Activated CD4-positive, CD25-positive, alpha-beta regulatory T cell treated with anti-CD3 and anti-CD28 coated beads, Interleukin-2, amount 50 U/mL, for 16 hours (primary cell): ENCODE measurements at regions not wholly inside any gene's neighbourhood (a gene's known extent, or its start where the extent isn't known, plus 50 kb on each side); places are given as distances from the start of the nearest gene placed in this dataset.
"Not testable (repeated sequence)": the region's sequence is repeated elsewhere in the genome, so short reads cannot be mapped to it uniquely, and the experiment has no call there.

ENCODE experiments used
- DNase-seq: peaks from one replicate; pipeline ENCODE4 v3.0.0-alpha.2; 2020; ENCODE audit warnings: low read depth, low spot score

GRCh38 chr10:120111628-120112027, 219.1 kb downstream of the SEC23IP start:
- DNase-seq = no peak

DNA sequence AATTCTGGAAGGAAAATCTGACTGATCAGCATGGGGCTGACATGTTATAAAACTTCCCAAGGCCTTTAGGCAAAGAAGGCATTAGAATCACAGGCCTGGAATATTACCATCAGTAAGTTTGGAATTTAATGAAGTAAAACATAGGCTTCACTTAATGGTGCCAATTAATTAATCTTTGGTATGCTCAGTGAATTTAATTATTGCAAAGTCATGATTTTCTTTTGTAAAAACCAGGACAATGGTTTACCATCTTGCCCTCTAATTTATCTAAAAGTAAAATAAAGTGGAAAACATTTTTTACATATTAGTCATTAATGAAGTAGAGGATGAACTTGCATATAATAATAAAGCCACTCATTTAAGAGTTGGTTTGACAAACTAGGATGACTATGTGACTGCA, 220.3 kb downstream of the SEC23IP start:
- DNase-seq = no peak

- no peak for DNase-seq
Observed at GRCh38 chr10:120115959-120116358, 223.4 kb downstream of the SEC23IP start.

GRCh38 chr10:120121768-120122167, 229.2 kb downstream of the SEC23IP start:
- no peak for DNase-seq

DNA sequence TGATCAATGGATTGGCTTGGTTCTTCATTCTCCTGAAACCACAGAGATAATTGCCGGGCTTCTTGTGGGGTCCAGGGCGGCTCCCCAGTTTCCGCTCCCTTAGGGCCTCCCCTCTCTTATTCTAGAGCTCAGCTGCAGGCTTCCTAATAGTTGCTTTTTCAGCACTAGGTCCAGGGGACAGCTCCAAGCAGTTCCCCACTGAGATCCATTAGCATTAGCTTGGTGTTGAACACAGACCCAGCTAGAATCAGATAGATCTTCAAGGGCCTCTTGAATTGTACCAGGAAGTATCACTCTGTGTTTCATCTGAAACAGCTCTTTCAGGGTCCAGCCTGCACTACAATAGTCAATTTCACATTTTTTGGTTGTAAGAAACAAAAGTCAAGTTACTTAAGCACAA, 238.7 kb downstream of the SEC23IP start:
- no peak for DNase-seq

DNA sequence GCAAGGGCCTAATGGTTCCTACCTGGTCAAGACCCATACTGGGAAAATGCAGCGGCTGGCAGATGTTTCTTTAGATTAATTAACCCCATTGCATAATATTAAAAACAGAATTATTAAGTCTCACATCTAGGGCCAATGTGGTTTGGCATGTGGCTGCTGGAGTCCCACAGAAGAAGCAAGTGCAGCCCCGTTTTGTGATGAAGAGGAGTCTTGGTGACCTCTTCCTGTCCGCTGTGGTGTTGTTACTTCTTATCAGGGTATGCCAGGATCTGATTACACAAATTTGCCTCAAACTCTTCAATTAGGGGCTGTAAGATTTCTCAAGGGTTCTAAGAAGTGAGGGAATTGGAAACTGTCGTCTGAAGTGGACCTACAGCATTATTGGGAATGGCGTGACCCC, 240.3 kb downstream of the SEC23IP start:
- DNase-seq = no peak

GRCh38 chr10:120138689-120139088, 246.2 kb downstream of the SEC23IP start:
- DNase-seq = no peak

GRCh38 chr10:120145107-120145506, 252.6 kb downstream of the SEC23IP start:
- no peak for DNase-seq

DNA sequence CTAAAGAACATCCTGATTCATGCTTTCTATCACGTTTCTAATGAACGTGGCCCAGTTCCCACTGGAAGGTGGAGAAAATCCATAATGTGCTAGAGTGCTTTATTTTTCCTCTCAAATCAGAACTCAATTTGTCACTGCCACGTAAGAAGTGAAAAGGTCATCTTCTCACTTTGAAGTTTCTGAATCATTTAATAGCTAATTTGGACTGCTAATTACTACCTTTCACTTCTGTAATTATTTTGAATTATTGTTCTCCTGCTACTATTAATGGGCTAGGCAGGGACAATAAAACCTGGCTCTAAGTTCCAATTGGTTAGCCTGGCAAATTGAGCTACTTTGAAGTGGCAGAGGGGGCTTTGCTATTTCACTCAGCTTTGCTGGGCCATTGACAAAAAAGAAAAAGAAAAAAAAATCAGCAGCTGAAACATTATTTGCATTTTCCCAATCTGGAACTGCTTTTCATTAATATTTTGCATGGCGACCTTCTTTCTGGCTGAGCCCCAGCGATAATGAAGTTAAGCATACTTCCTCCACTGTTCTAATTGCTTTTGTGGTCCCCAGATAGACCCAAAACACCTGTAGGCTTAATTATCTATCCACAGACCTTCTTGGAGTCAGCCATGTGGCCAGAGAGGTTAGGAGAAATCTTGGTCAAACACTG, 264.2 kb downstream of the SEC23IP start:
- DNase-seq = no peak

GRCh38 chr10:120161111-120161510, 268.6 kb downstream of the SEC23IP start:
- DNase-seq = no peak

GRCh38 chr10:120162471-120162870, 269.9 kb downstream of the SEC23IP start:
- no peak for DNase-seq

GRCh38 chr10:120172356-120172755, 279.8 kb downstream of the SEC23IP start:
- DNase-seq = no peak

DNA sequence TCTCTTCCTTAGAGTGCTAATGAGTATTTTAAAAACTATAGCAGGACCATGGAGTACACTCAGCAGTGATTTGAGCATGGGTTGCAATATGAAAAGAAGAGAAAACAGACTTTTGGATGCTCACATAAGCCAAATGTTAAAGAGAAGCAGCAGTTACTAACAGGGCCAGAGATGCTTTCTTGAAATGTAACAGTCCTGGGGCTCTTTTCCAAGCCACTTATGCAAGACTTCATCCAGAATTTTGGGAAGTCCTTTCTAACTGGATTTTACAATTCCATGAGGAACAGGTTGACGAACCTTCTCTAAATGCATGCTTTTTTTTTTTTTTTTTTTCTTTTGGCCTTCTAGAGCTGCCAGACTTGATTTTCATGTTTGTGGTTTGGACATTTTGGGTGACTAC, 282.0 kb downstream of the SEC23IP start:
- DNase-seq = no peak

DNA sequence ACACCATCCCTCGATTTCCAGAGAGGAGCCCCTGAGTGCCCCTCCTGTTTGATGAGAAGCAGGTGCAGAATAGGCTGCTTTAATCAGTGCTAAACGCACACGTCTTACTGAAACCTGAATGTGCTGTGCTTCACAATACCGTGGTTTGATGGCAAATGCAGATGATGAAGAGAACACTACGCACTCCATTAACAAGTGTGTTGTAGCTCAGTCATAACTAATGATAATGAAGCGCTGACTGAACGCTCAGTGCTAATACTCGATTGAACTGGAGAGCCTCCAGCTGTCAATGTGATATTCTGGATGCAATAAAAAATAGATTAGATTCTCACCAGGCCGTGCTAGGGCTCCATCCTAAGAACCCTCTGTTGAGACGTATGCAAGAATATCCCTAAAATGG, 279.7 kb upstream of the PLPP4 start:
- no peak for DNase-seq

DNA sequence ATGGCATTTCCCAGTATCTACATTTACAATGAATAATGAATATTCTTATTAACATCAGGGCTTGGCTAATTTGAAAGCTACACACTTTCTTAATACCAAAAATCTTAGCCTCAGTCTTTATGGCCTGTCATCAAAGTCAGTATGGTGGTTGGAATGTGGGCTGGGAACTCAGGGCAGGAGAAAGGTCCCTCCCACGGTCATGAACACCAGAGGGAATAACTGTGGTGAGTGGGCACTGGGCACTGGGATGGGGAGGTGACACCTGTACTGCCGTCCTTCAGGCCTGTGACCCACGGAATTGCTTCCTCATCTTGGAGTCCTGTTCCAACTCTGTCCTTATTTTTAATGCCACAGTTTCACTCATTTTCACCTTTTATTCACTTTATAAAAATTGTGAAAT, 276.9 kb upstream of the PLPP4 start:
- no peak for DNase-seq

GRCh38 chr10:120181154-120181553, 275.9 kb upstream of the PLPP4 start:
- no peak for DNase-seq

- no peak for DNase-seq
Observed at GRCh38 chr10:120182431-120182830, 274.6 kb upstream of the PLPP4 start.

- no peak for DNase-seq
Observed at GRCh38 chr10:120183546-120183945, 273.5 kb upstream of the PLPP4 start.

GRCh38 chr10:120184547-120185337, 272.3 kb upstream of the PLPP4 start:
- no peak for DNase-seq

DNA sequence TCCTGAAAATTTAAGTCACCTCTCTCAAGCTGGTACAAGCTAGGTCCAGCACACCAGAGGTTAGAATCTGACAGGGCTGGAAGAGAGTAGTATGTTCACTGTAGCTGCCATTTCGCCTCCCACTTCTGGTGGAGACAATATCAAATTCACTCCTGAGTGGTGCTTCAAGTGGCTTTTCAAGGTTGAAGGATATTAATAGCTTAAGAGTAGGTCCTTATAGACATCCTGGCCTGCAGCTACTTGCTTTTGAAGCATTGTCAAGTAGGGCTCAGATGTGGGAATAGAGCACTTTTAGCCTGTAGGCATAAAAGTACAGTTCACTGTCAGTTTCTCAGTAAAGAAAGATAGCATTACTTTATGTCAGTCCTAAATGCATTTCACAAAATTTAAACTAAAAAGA, 270.5 kb upstream of the PLPP4 start:
- no peak for DNase-seq

DNA sequence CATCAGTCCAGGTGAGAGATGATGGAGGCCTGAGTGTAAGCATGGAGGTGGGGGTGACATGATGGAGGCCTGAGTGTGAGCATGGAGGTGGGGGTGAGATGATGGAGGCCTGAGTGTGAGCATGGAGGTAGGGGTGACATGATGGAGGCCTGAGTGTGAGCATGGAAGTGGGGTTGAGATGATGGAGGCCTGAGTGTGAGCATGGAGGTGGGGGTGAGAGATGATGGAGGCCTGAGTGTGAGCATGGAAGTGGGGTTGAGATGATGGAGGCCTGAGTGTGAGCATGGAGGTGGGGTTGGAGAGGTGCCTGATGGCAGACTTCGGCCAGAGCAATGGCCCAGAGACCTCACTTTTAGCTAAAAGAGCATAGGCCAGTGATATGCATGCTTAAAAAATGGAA, 269.9 kb upstream of the PLPP4 start:
- not testable (repeated sequence) for DNase-seq

- DNase-seq = no peak
Observed at GRCh38 chr10:120188950-120189349, 268.1 kb upstream of the PLPP4 start.

GRCh38 chr10:120195984-120196712, 260.9 kb upstream of the PLPP4 start:
- DNase-seq = no peak
